ENCODE measurements at regions not wholly inside any gene's neighbourhood (a gene's known extent, or its start where the extent isn't known, plus 50 kb on each side); places are given as distances from the start of the nearest gene placed in this dataset.

- Histone ChIP-seq H3K9me2 (replicated peaks; ENCODE audit: low read depth, low read length) (no peaks in the 10 kb centered on the region), H3K27me3 (ENCODE audit: insufficient read depth, low read length, poor library complexity, severe bottlenecking) (no peaks in the 10 kb centered on the region), H3K4me3 (ENCODE audit: low read length, poor library complexity, severe bottlenecking) (no peak overlapping the region), H3K4me2 (ENCODE audit: low read depth, low read length, poor library complexity, severe bottlenecking) (no peak overlapping the region), H4K20me1 (ENCODE audit: insufficient read depth, low read length, poor library complexity, severe bottlenecking) (no peaks in the 10 kb centered on the region), H3K36me3 (ENCODE audit: insufficient read depth, low read length) (no peaks in the 10 kb centered on the region), H3K9me3 (ENCODE audit: insufficient read depth, low read depth, low read length) (no peaks in the 10 kb centered on the region), H2AFZ (ENCODE audit: low read length) (no peak overlapping the region), H3K9ac (ENCODE audit: low read depth, low read length, poor library complexity, severe bottlenecking) (no peak overlapping the region), H3K4me1 (ENCODE audit: insufficient read depth, low read length, poor library complexity, severe bottlenecking) (no peaks in the 10 kb centered on the region), H3K79me2 (ENCODE audit: insufficient read depth, low read length) (no peaks in the 10 kb centered on the region), H3F3A (ENCODE audit: low read depth) (no peaks in the 10 kb centered on the region)
- TF ChIP-seq EZH2phosphoT487 (IDR thresholded peaks at IDR 0.05; ENCODE audit: borderline replicate concordance) (no peak), CTCF (conservative IDR thresholded peaks at IDR 0.05; ENCODE audit: low read length) (no peak)
Observed at GRCh38 chr18:10044054-10044453, 130.2 kb downstream of the VAPA start.

- H3K36me3 ChIP-seq (ENCODE audit: insufficient read depth, low read length): no peaks in the 10 kb centered on the region
- H3K4me3 ChIP-seq (ENCODE audit: low read length, poor library complexity, severe bottlenecking): no peak overlapping the region
- no peaks in the 10 kb centered on the region for H3K9me3 ChIP-seq (ENCODE audit: insufficient read depth, low read depth, low read length)
- no peaks in the 10 kb centered on the region for H3F3A ChIP-seq (ENCODE audit: low read depth)
- H3K79me2 ChIP-seq (ENCODE audit: insufficient read depth, low read length): no peaks in the 10 kb centered on the region
- no peak overlapping the region for H2AFZ ChIP-seq (ENCODE audit: low read length)
- TF ChIP-seq EZH2phosphoT487 (IDR thresholded peaks at IDR 0.05; ENCODE audit: borderline replicate concordance) (no peak), CTCF (conservative IDR thresholded peaks at IDR 0.05; ENCODE audit: low read length) (no peak)
- no peaks in the 10 kb centered on the region for H3K9me2 ChIP-seq (replicated peaks; ENCODE audit: low read depth, low read length)
- no peak overlapping the region for H3K9ac ChIP-seq (ENCODE audit: low read depth, low read length, poor library complexity, severe bottlenecking)
- H4K20me1 ChIP-seq (ENCODE audit: insufficient read depth, low read length, poor library complexity, severe bottlenecking): no peaks in the 10 kb centered on the region
- H3K4me2 ChIP-seq (ENCODE audit: low read depth, low read length, poor library complexity, severe bottlenecking): no peak overlapping the region
- H3K27me3 ChIP-seq (ENCODE audit: insufficient read depth, low read length, poor library complexity, severe bottlenecking): no peaks in the 10 kb centered on the region
- no peaks in the 10 kb centered on the region for H3K4me1 ChIP-seq (ENCODE audit: insufficient read depth, low read length, poor library complexity, severe bottlenecking)
Observed at GRCh38 chr18:10045296-10045891, 131.6 kb downstream of the VAPA start.

- H4K20me1 ChIP-seq (ENCODE audit: insufficient read depth, low read length, poor library complexity, severe bottlenecking): no peaks in the 10 kb centered on the region
- H2AFZ ChIP-seq (ENCODE audit: low read length): no peak overlapping the region
- H3K9me2 ChIP-seq (replicated peaks; ENCODE audit: low read depth, low read length): no peaks in the 10 kb centered on the region
- no peaks in the 10 kb centered on the region for H3K36me3 ChIP-seq (ENCODE audit: insufficient read depth, low read length)
- H3F3A ChIP-seq (ENCODE audit: low read depth): no peaks in the 10 kb centered on the region
- H3K4me1 ChIP-seq (ENCODE audit: insufficient read depth, low read length, poor library complexity, severe bottlenecking): no peaks in the 10 kb centered on the region
- H3K4me3 ChIP-seq (ENCODE audit: low read length, poor library complexity, severe bottlenecking): no peak overlapping the region
- H3K9ac ChIP-seq (ENCODE audit: low read depth, low read length, poor library complexity, severe bottlenecking): no peak overlapping the region
- H3K4me2 ChIP-seq (ENCODE audit: low read depth, low read length, poor library complexity, severe bottlenecking): no peak overlapping the region
- TF ChIP-seq EZH2phosphoT487 (IDR thresholded peaks at IDR 0.05; ENCODE audit: borderline replicate concordance) (no peak), CTCF (conservative IDR thresholded peaks at IDR 0.05; ENCODE audit: low read length) (no peak)
- H3K9me3 ChIP-seq (ENCODE audit: insufficient read depth, low read depth, low read length): no peaks in the 10 kb centered on the region
- H3K27me3 ChIP-seq (ENCODE audit: insufficient read depth, low read length, poor library complexity, severe bottlenecking): no peaks in the 10 kb centered on the region
- no peaks in the 10 kb centered on the region for H3K79me2 ChIP-seq (ENCODE audit: insufficient read depth, low read length)
Observed at GRCh38 chr18:10046178-10046807, 132.5 kb downstream of the VAPA start.
